Astrocyte of the spinal cord (primary cell): ENCODE measurements at regions not wholly inside any gene's neighbourhood (a gene's known extent, or its start where the extent isn't known, plus 50 kb on each side); places are given as distances from the start of the nearest gene placed in this dataset.

Experiments used
- DNase-seq: peaks from one replicate; pipeline ENCODE4 v3.0.0; 2011; ENCODE audit warnings: low read depth, low spot score
- H3K4me3 ChIP-seq: 2 replicates; pipeline ENCODE4 v1.5.1; 2011; ENCODE audit warnings: low read depth, mild to moderate bottlenecking, low read length, moderate library complexity
- CTCF ChIP-seq: IDR thresholded peaks from 2 replicates; pipeline ENCODE4 v1.5.1; 2012; ENCODE audit warnings: low read depth, mild to moderate bottlenecking, low read length, inconsistent platforms
- in situ Hi-C: cut with HindIII; loops from 2 replicates; pipeline ENCODE4 v1.10.0; 2017; ENCODE audit warnings: low sequenced_read_pairs

GRCh38 chr10:31595992-31596391 is 277.0 kb downstream of the ZEB1 start:
- no peak for TF ChIP-seq CTCF
- no peak for DNase-seq
- no peak overlapping the region for H3K4me3 ChIP-seq
- in situ Hi-C loops, result no loop called here

GRCh38 chr10:31594347-31594873 is 275.4 kb downstream of the ZEB1 start:
- in situ Hi-C loops, result no loop called here
- H3K4me3 ChIP-seq, result no peak overlapping the region
- DNase-seq, result no peak
- no peak for TF ChIP-seq CTCF

GRCh38 chr10:31593124-31593523 is 274.1 kb downstream of the ZEB1 start:
- no peak overlapping the region for H3K4me3 ChIP-seq
- no peak for DNase-seq
- in situ Hi-C loops, result no loop called here
- no peak for TF ChIP-seq CTCF

DNA sequence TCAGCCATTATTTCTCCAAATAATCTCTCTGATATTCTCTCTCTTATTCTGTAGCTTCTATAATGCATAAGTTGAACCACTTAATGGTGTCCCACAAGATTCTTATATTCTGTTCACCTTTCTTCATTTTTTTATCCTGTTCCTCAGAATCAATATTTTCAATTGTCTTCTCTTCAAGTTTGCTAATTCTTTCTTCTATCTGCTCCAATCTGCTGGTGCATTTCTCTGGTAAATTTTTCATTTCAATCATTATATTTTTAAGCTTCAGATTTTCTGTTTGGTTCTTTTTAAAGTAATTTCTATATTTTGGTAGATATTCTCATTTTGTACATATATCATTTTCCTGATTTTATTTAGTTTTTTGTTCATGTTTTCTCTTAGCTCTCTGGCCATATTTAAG is 272.6 kb downstream of the ZEB1 start:
- no peak for TF ChIP-seq CTCF

GRCh38 chr10:31590023-31590800 is 271.2 kb downstream of the ZEB1 start:
- in situ Hi-C loops, result no loop called here
- H3K4me3 ChIP-seq, result no peak overlapping the region
- DNase-seq, result no peak
- TF ChIP-seq CTCF, result no peak

More for the DNA sequence above, 272.6 kb downstream of the ZEB1 start:
- no peak for DNase-seq
- no peak overlapping the region for H3K4me3 ChIP-seq
- in situ Hi-C loops, result no loop called here

- no peak for TF ChIP-seq CTCF
- DNase-seq, result no peak
- in situ Hi-C loops, result no loop called here
- no peak overlapping the region for H3K4me3 ChIP-seq
Measured at GRCh38 chr10:31587691-31588090, 268.7 kb downstream of the ZEB1 start.
